DND-41 (cell line): ENCODE measurements at regions not wholly inside any gene's neighbourhood (a gene's known extent, or its start where the extent isn't known, plus 50 kb on each side); places are given as distances from the start of the nearest gene placed in this dataset.

Experiments used
- ATAC-seq: fragments of 200-7000 bp; cut with Tn5 transposase; 3 replicates; pipeline ENCODE4 v1.9.1; 2021; ENCODE audit warnings: low read depth; ENCODE audit not compliant: insufficient read depth
- DNase-seq: peaks from one replicate; pipeline ENCODE4 v3.0.0-alpha.2; 2020
- H2AFZ ChIP-seq: 2 replicates; pipeline ENCODE4 v1.6.0; 2012; ENCODE audit warnings: low read depth, low read length
- H3K27ac ChIP-seq: 2 replicates; pipeline ENCODE4 v1.5.1; 2012; ENCODE audit warnings: low read length, inconsistent platforms
- H3K27me3 ChIP-seq: fragments of 200-600 bp; sonication (generic); 2 replicates; pipeline ENCODE4 v1.6.0; 2012; ENCODE audit warnings: low read length, mild to moderate bottlenecking, inconsistent platforms; ENCODE audit not compliant: insufficient read depth, poor library complexity
- H3K36me3 ChIP-seq: 2 replicates; pipeline ENCODE4 v1.5.1; 2012; ENCODE audit warnings: low read length, inconsistent platforms; ENCODE audit not compliant: insufficient read depth
- H3K4me1 ChIP-seq: 2 replicates; pipeline ENCODE4 v1.5.1; 2012; ENCODE audit warnings: mild to moderate bottlenecking, low read length; ENCODE audit not compliant: insufficient read depth
- H3K4me2 ChIP-seq: 2 replicates; pipeline ENCODE4 v1.6.0; 2012; ENCODE audit warnings: mild to moderate bottlenecking, moderate library complexity, low read length, inconsistent platforms; ENCODE audit not compliant: insufficient read depth
- H3K4me3 ChIP-seq, 2 experiments: fragments of 200-600 bp in 1 of 2; shearing (Covaris generic) in 1 of 2; 2 replicates each; pipeline ENCODE4 v1.5.1; 2012 to 2016; ENCODE audit warnings: inconsistent platforms in 2 of 2, low read length in 2 of 2, mild to moderate bottlenecking in 2 of 2, low read depth in 1 of 2, moderate library complexity in 1 of 2
- H3K79me2 ChIP-seq: 2 replicates; pipeline ENCODE4 v1.6.0; 2012; ENCODE audit warnings: low read length, inconsistent platforms; ENCODE audit not compliant: insufficient read depth
- H3K9ac ChIP-seq: 2 replicates; pipeline ENCODE4 v1.6.0; 2012; ENCODE audit warnings: low read depth, mild to moderate bottlenecking, inconsistent platforms, low read length, moderate library complexity
- H3K9me3 ChIP-seq: 2 replicates; pipeline ENCODE4 v1.5.1; 2012; ENCODE audit warnings: low read length, moderate library complexity, mild to moderate bottlenecking, inconsistent platforms; ENCODE audit not compliant: insufficient read depth, severe bottlenecking
- H4K20me1 ChIP-seq: 2 replicates; pipeline ENCODE4 v1.6.0; 2012; ENCODE audit warnings: low read length; ENCODE audit not compliant: insufficient read depth
- EZH2 ChIP-seq: IDR thresholded peaks from 3 replicates; pipeline ENCODE4 v1.6.1; 2012; ENCODE audit warnings: borderline replicate concordance, low read depth, mild to moderate bottlenecking, moderate library complexity, low read length, inconsistent platforms; ENCODE audit not compliant: severe bottlenecking
- TF ChIP-seq, protein P1 (sequence below): IDR thresholded peaks from 2 replicates; pipeline ENCODE4 v1.5.1; 2012; ENCODE audit warnings: borderline replicate concordance, low read length, moderate library complexity, mild to moderate bottlenecking; ENCODE audit not compliant: poor library complexity, severe bottlenecking; ENCODE audit errors: extremely low read depth

DNA sequence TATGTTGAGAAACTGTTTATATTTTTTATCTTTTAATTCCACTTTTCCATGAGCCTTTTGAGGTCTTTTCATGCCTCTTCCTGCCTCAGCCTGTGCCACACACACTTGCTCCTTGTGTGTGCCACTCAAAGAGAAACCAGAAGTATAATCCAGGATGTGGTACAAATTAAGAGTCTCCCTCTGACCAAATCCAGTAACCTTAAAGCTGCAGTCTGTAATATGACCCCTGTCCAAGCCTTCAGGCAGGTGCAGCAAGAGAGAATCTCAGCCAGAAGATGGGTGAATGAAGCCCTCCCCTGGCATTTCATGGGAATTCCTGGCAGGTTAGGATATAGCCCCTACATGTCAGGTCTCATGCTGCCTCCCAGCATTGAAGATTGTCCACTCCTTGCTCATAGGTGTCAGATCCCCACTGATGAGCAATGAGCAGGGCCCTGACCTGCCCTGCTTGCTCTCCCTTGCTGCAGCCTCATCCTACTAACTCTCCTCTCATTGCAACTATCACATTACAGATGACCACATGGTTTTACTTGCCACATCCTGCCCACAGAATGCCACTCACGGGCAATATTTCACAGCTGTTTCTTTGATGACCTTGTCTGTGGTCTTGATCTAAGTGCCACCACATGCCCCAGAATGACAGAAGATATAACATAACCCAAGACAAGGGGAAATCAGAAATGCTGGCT lies 169.3 kb downstream of the SEC16B start:
- Histone ChIP-seq H3K27me3 (no peaks in the 10 kb centered on the region), H3K9me3 (peaks cover 7% of the 10 kb centered on the region), H3K4me1 (peaks cover 20% of the 10 kb centered on the region), H3K4me2 (no peak overlapping the region), H3K27ac (peak overlapping the region; percentile 31; the same call in 1 of the 2 replicates), H2AFZ (no peak overlapping the region), H3K79me2 (no peaks in the 10 kb centered on the region), H3K4me3 (no peak overlapping the region), H3K36me3 (no peaks in the 10 kb centered on the region), H3K9ac (no peak overlapping the region), H4K20me1 (no peaks in the 10 kb centered on the region)
- TF ChIP-seq EZH2, result no peak
- TF ChIP-seq, protein P1, sequence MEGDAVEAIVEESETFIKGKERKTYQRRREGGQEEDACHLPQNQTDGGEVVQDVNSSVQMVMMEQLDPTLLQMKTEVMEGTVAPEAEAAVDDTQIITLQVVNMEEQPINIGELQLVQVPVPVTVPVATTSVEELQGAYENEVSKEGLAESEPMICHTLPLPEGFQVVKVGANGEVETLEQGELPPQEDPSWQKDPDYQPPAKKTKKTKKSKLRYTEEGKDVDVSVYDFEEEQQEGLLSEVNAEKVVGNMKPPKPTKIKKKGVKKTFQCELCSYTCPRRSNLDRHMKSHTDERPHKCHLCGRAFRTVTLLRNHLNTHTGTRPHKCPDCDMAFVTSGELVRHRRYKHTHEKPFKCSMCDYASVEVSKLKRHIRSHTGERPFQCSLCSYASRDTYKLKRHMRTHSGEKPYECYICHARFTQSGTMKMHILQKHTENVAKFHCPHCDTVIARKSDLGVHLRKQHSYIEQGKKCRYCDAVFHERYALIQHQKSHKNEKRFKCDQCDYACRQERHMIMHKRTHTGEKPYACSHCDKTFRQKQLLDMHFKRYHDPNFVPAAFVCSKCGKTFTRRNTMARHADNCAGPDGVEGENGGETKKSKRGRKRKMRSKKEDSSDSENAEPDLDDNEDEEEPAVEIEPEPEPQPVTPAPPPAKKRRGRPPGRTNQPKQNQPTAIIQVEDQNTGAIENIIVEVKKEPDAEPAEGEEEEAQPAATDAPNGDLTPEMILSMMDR, result no peak
- peak; percentile 84 for ATAC-seq
- DNase-seq, result peak; percentile 56

- no peaks in the 10 kb centered on the region for H3K36me3 ChIP-seq
- H2AFZ ChIP-seq, result no peak overlapping the region
- H3K4me3 ChIP-seq, result no peak overlapping the region
- H3K9me3 ChIP-seq, result peaks cover 7% of the 10 kb centered on the region
- ATAC-seq (no peak), DNase-seq (no peak)
- H3K27me3 ChIP-seq, result no peaks in the 10 kb centered on the region
- H3K4me2 ChIP-seq, result no peak overlapping the region
- H4K20me1 ChIP-seq, result no peaks in the 10 kb centered on the region
- H3K79me2 ChIP-seq, result no peaks in the 10 kb centered on the region
- no peak overlapping the region for H3K9ac ChIP-seq
- peaks cover 20% of the 10 kb centered on the region for H3K4me1 ChIP-seq
- TF ChIP-seq EZH2, result no peak
- TF ChIP-seq, protein P1, result no peak
- H3K27ac ChIP-seq, result no peak overlapping the region
These were observed 170.1 kb downstream of the SEC16B start for GRCh38 chr1:177799746-177800145.

- no peak overlapping the region for H3K4me2 ChIP-seq
- H2AFZ ChIP-seq, result no peak overlapping the region
- H3K27me3 ChIP-seq, result no peaks in the 10 kb centered on the region
These were observed 171.2 kb downstream of the SEC16B start for GRCh38 chr1:177798614-177799013.

More at GRCh38 chr1:177798614-177799013, 171.2 kb downstream of the SEC16B start:
- Histone ChIP-seq H4K20me1 (no peaks in the 10 kb centered on the region), H3K4me3 (no peak overlapping the region), H3K4me1 (peaks cover 20% of the 10 kb centered on the region), H3K9me3 (peaks cover 2% of the 10 kb centered on the region), H3K27ac (no peak overlapping the region), H3K79me2 (no peaks in the 10 kb centered on the region), H3K36me3 (no peaks in the 10 kb centered on the region), H3K9ac (no peak overlapping the region)
- no peak for ATAC-seq
- no peak for DNase-seq
- no peak for TF ChIP-seq EZH2
- TF ChIP-seq, protein P1, result no peak
